Right lobe of liver (tissue), 6 donors: ENCODE measurements at regions not wholly inside any gene's neighbourhood (a gene's known extent, or its start where the extent isn't known, plus 50 kb on each side); places are given as distances from the start of the nearest gene placed in this dataset.
A peak's percentile ranks its signal among the peaks of the same experiment; 100 is the strongest.

Source experiments
- ATAC-seq, 4 donors: fragments of 200-7000 bp; cut with Tn5 transposase; one replicate each; pipeline ENCODE4 v1.9.1; 2020; ENCODE audit warnings: mild to moderate bottlenecking in 4 of 4, moderate library complexity in 4 of 4
- DNase-seq, 3 donors: peaks; one replicate each; pipeline ENCODE4 v3.0.0-alpha.2; 2020
- H3K27ac ChIP-seq, 3 donors: fragments of 200-600 bp; one replicate each; pipeline ENCODE4 v1.8.0; 2022
- H3K27me3 ChIP-seq, 2 donors: fragments of 200-600 bp; one replicate each; pipeline ENCODE4 v1.8.0; 2022
- H3K36me3 ChIP-seq, 4 donors: fragments of 200-600 bp; sonication (generic) in 1 of 4; one replicate each; pipeline versions ENCODE4 v1.5.1 to v1.8.0; 2017 to 2022; ENCODE audit warnings: control low read depth in 1 of 4
- H3K4me1 ChIP-seq, 4 donors: fragments of 200-600 bp; sonication (generic) in 1 of 4; one replicate each; pipeline versions ENCODE4 v1.5.1 to v1.8.0; 2017 to 2022; ENCODE audit warnings: control low read depth in 1 of 4
- H3K4me3 ChIP-seq, 3 donors: fragments of 200-600 bp; one replicate each; pipeline ENCODE4 v1.8.0; 2022
- H3K9me3 ChIP-seq, 4 donors: fragments of 200-600 bp; sonication (generic) in 1 of 4; one replicate each; pipeline versions ENCODE4 v1.5.1 to v1.8.0; 2017 to 2022; ENCODE audit warnings: control low read depth in 1 of 4
- CTCF ChIP-seq, 4 donors: fragments of 200-600 bp in 3 of 4; fragments of 450-650 bp in 1 of 4; IDR thresholded peaks; one replicate each; pipeline versions ENCODE4 v1.5.1 to v1.8.0; 2016 to 2022; ENCODE audit warnings: antibody characterized with exemption in 4 of 4, mild to moderate bottlenecking in 2 of 4
- POLR2A ChIP-seq: fragments of 450-650 bp; IDR thresholded peaks from one replicate; pipeline ENCODE4 v1.6.1; 2017; ENCODE audit warnings: antibody characterized with exemption, mild to moderate bottlenecking
- WGBS: methylation state at CpG from one replicate; pipeline ENCODE4 v1.1.6; 2018; ENCODE audit warnings: low coverage, low lambda C conversion rate; ENCODE audit not compliant: insufficient coverage; ENCODE audit errors: missing lambda C conversion rate; 5-methylcytosine and 5-hydroxymethylcytosine counted together
- intact Hi-C, 2 donors: fragments of 100-400 bp; cut with DNase I; formaldehyde crosslinking; loops; one replicate each; pipeline versions ENCODE4 v1.11.2 to v1.14.1; 2022
- donor health status: DM: no; HTN: yes; CAD: no.
- donor health status: DM: no; HTN: no; CAD: no.
- donor health status: DM: no; HTN: no; CAD: no.
- donor health status: DM: no; HTN: yes; CAD: no.
- donor health status: DM: no; HTN: yes; CAD: no.

GRCh38 chr5:82426464-82427154 lies 148.5 kb upstream of the RPS23 start:
- Histone ChIP-seq H3K36me3 (no peaks in the 10 kb centered on the region), H3K27ac (no peak overlapping the region), H3K4me1 (no peaks in the 10 kb centered on the region), H3K9me3 (no peaks in the 10 kb centered on the region), H3K4me3 (no peak overlapping the region), H3K27me3 (no peaks in the 10 kb centered on the region)
- no peak for DNase-seq
- no peak for TF ChIP-seq CTCF (IDR thresholded peaks at IDR 0.05)
- intact Hi-C loops: no loop called here
- peak in 1 of 4 donors; percentile 30 for ATAC-seq
- 70% methylated on average over 3 of the region's 4 CpGs for WGBS

- DNase-seq (no peak), ATAC-seq (peak in 1 of 4 donors; percentile 66)
- Histone ChIP-seq H3K27me3 (no peaks in the 10 kb centered on the region), H3K4me3 (no peak overlapping the region), H3K27ac (no peak overlapping the region), H3K36me3 (no peaks in the 10 kb centered on the region), H3K4me1 (no peaks in the 10 kb centered on the region), H3K9me3 (no peaks in the 10 kb centered on the region)
- WGBS: 53% methylated on average over 3 of the region's 3 CpGs
- intact Hi-C loops: no loop called here
- no peak for TF ChIP-seq POLR2A
- no peak for TF ChIP-seq CTCF (IDR thresholded peaks at IDR 0.05)
Measured at GRCh38 chr5:82425591-82425990, 147.4 kb upstream of the RPS23 start.

DNA sequence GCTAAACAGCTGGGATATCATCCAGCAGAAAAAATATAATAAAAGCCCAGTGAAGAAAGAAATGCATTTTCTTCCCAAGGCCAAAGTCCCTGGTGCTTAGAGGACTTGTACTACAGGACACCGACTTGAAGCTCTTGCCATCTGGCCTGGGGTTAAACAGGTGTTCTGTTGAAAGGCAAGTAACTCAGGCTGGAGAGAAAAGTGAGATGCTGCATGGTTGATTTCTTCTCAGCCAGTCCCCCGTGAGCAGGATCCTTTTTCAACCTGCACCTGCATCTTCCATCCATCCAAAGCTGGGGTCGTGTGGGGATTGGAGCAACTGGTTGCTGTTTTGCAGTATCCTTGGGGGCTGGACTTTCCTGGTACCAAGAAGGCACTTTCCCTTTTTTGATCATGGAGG lies 146.1 kb upstream of the RPS23 start:
- Histone ChIP-seq H3K4me3 (no peak overlapping the region), H3K4me1 (no peaks in the 10 kb centered on the region), H3K27me3 (no peaks in the 10 kb centered on the region), H3K9me3 (no peaks in the 10 kb centered on the region), H3K36me3 (no peaks in the 10 kb centered on the region), H3K27ac (no peak overlapping the region)
- DNase-seq (no peak), ATAC-seq (no peak)
- no peak for TF ChIP-seq POLR2A
- no peak for TF ChIP-seq CTCF (IDR thresholded peaks at IDR 0.05)
- WGBS: 71% methylated on average over 2 of the region's 3 CpGs
- intact Hi-C loops: no loop called here

GRCh38 chr5:82422751-82423181 lies 144.6 kb upstream of the RPS23 start:
- intact Hi-C loops: no loop called here
- ATAC-seq (peak in 3 of 4 donors; percentile 29 to 47 (median 46)), DNase-seq (no peak)
- Histone ChIP-seq H3K4me3 (no peak overlapping the region), H3K9me3 (no peaks in the 10 kb centered on the region), H3K36me3 (no peaks in the 10 kb centered on the region), H3K27ac (no peak overlapping the region), H3K4me1 (no peaks in the 10 kb centered on the region), H3K27me3 (no peaks in the 10 kb centered on the region)
- 41% methylated on average over 6 of the region's 6 CpGs for WGBS
- TF ChIP-seq CTCF (IDR thresholded peaks at IDR 0.05) (no peak), POLR2A (no peak)
